ENCODE measurements at regions not wholly inside any gene's neighbourhood (a gene's known extent, or its start where the extent isn't known, plus 50 kb on each side); places are given as distances from the start of the nearest gene placed in this dataset.
A peak's percentile ranks its signal among the peaks of the same experiment; 100 is the strongest.

- Mint-ChIP-seq H3K27me3 (ENCODE audit: low read depth) (no peaks in the 10 kb centered on the region), H3K27ac (no peak overlapping the region), H3K4me1 (no peaks in the 10 kb centered on the region), H3K9me3 (peaks cover 24% of the 10 kb centered on the region), H3K36me3 (peaks cover 6% of the 10 kb centered on the region), H3K4me3 (no peak overlapping the region)
- no peak for TF ChIP-seq HMGXB4 (CRISPR knock-in tag; IDR thresholded peaks at IDR 0.05)
- no peak for DNase-seq (ENCODE audit: low spot score)
- ATAC-seq: no peak
- ChIA-PET POLR2A (no interaction called here), CTCF (interaction anchor here (0.7 kb wide), 1 partner anchor 1228 kb away, joined by 3 read pairs; no protein-coding TSS in a partner anchor)
These were observed 1187.9 kb downstream of the XPNPEP1 start for GRCh38 chr10:108735380-108735779.

GRCh38 chr10:108721874-108722273 lies 1201.4 kb downstream of the XPNPEP1 start:
- Mint-ChIP-seq H3K4me1 (no peaks in the 10 kb centered on the region), H3K9me3 (peaks cover 65% of the 10 kb centered on the region), H3K4me3 (no peak overlapping the region), H3K27me3 (ENCODE audit: low read depth) (no peaks in the 10 kb centered on the region; the same call in 1 of the 2 replicates), H3K36me3 (peaks cover 4% of the 10 kb centered on the region; the same call in 1 of the 2 replicates), H3K27ac (no peak overlapping the region)
- DNase-seq (ENCODE audit: low spot score): no peak
- TF ChIP-seq RORB (CRISPR knock-in tag; IDR thresholded peaks at IDR 0.05): 0 out of 2 replicates have a peak, but pooled peaks have one; percentile 80
- no peak for TF ChIP-seq ZSCAN18 (CRISPR knock-in tag; IDR thresholded peaks at IDR 0.05)
- POLR2A ChIA-PET: no interaction called here
- CTCF ChIA-PET: no interaction called here
- no peak for ATAC-seq

- H3K36me3 Mint-ChIP-seq: peaks cover 26% of the 10 kb centered on the region
- no peak overlapping the region for H3K27ac Mint-ChIP-seq
- DNase-seq (ENCODE audit: low spot score): no peak
- H3K4me1 Mint-ChIP-seq: no peaks in the 10 kb centered on the region
- no peak for ATAC-seq
- peaks cover 55% of the 10 kb centered on the region for H3K9me3 Mint-ChIP-seq
- ChIA-PET POLR2A (no interaction called here), CTCF (no interaction called here)
- H3K4me3 Mint-ChIP-seq: no peak overlapping the region
- TF ChIP-seq CBFB (CRISPR knock-in tag; IDR thresholded peaks at IDR 0.05; ENCODE audit: low read depth) (no peak), ZNF425 (CRISPR knock-in tag; conservative IDR thresholded peaks at IDR 0.05) (no peak), NR1H2 (CRISPR knock-in tag; IDR thresholded peaks at IDR 0.05) (no peak), PRRX2 (CRISPR knock-in tag; IDR thresholded peaks at IDR 0.05) (no peak), ESRRA (CRISPR knock-in tag; IDR thresholded peaks at IDR 0.05; ENCODE audit: borderline replicate concordance) (no peak), JAZF1 (CRISPR knock-in tag; IDR thresholded peaks at IDR 0.05) (no peak), FOXK1 (CRISPR knock-in tag; IDR thresholded peaks at IDR 0.05) (no peak), CREM (CRISPR knock-in tag; IDR thresholded peaks at IDR 0.05) (no peak), MXD4 (CRISPR knock-in tag; IDR thresholded peaks at IDR 0.05; ENCODE audit: borderline replicate concordance) (no peak), ZNF219 (CRISPR knock-in tag; IDR thresholded peaks at IDR 0.05; ENCODE audit: borderline replicate concordance) (no peak), TCF7 (CRISPR knock-in tag; IDR thresholded peaks at IDR 0.05; ENCODE audit: low read depth) (no peak), KAT7 (CRISPR knock-in tag; IDR thresholded peaks at IDR 0.05; ENCODE audit: borderline replicate concordance) (no peak)
- TF ChIP-seq, protein P1, sequence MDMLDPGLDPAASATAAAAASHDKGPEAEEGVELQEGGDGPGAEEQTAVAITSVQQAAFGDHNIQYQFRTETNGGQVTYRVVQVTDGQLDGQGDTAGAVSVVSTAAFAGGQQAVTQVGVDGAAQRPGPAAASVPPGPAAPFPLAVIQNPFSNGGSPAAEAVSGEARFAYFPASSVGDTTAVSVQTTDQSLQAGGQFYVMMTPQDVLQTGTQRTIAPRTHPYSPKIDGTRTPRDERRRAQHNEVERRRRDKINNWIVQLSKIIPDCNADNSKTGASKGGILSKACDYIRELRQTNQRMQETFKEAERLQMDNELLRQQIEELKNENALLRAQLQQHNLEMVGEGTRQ (CRISPR knock-in tag; IDR thresholded peaks at IDR 0.05): no peak
- TF ChIP-seq, protein P2, sequence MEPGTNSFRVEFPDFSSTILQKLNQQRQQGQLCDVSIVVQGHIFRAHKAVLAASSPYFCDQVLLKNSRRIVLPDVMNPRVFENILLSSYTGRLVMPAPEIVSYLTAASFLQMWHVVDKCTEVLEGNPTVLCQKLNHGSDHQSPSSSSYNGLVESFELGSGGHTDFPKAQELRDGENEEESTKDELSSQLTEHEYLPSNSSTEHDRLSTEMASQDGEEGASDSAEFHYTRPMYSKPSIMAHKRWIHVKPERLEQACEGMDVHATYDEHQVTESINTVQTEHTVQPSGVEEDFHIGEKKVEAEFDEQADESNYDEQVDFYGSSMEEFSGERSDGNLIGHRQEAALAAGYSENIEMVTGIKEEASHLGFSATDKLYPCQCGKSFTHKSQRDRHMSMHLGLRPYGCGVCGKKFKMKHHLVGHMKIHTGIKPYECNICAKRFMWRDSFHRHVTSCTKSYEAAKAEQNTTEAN (CRISPR knock-in tag; IDR thresholded peaks at IDR 0.05): no peak
- TF ChIP-seq, protein P3, sequence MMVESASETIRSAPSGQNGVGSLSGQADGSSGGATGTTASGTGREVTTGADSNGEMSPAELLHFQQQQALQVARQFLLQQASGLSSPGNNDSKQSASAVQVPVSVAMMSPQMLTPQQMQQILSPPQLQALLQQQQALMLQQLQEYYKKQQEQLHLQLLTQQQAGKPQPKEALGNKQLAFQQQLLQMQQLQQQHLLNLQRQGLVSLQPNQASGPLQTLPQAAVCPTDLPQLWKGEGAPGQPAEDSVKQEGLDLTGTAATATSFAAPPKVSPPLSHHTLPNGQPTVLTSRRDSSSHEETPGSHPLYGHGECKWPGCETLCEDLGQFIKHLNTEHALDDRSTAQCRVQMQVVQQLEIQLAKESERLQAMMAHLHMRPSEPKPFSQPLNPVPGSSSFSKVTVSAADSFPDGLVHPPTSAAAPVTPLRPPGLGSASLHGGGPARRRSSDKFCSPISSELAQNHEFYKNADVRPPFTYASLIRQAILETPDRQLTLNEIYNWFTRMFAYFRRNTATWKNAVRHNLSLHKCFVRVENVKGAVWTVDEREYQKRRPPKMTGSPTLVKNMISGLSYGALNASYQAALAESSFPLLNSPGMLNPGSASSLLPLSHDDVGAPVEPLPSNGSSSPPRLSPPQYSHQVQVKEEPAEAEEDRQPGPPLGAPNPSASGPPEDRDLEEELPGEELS (CRISPR knock-in tag; IDR thresholded peaks at IDR 0.05): no peak
- no peaks in the 10 kb centered on the region; the same call in 1 of the 2 replicates for H3K27me3 Mint-ChIP-seq (ENCODE audit: low read depth)
These were observed 1207.0 kb downstream of the XPNPEP1 start for GRCh38 chr10:108716352-108716751.

All from WTC11 (cell line).